Uterus (tissue), 2 donors: ENCODE measurements at regions not wholly inside any gene's neighbourhood (a gene's known extent, or its start where the extent isn't known, plus 50 kb on each side); places are given as distances from the start of the nearest gene placed in this dataset.

Experiments used
- CTCF ChIP-seq, 4 experiments: fragments of 200-600 bp in 2 of 4; fragments of 450-650 bp in 2 of 4; sonication (generic) in 2 of 4; IDR thresholded peaks; one replicate each; pipeline ENCODE4 v1.5.1; 2016 to 2019; ENCODE audit warnings: antibody characterized with exemption in 4 of 4, mild to moderate bottlenecking in 2 of 4, moderate library complexity in 1 of 4
- POLR2A ChIP-seq, 2 donors: fragments of 450-650 bp; IDR thresholded peaks; one replicate each; pipeline ENCODE4 v1.6.1; 2016; ENCODE audit warnings: antibody characterized with exemption in 2 of 2, mild to moderate bottlenecking in 1 of 2, moderate library complexity in 1 of 2

GRCh38 chr9:108039493-108039892 is 549.9 kb upstream of the KLF4 start:
- TF ChIP-seq CTCF (IDR thresholded peaks at IDR 0.05) (no peak), POLR2A (IDR thresholded peaks at IDR 0.05) (no peak)
